ENCODE measurements at regions not wholly inside any gene's neighbourhood (a gene's known extent, or its start where the extent isn't known, plus 50 kb on each side); places are given as distances from the start of the nearest gene placed in this dataset.

GRCh38 chr20:57959589-57959988 lies 249.8 kb upstream of the PMEPA1 start:
- in situ Hi-C loops (cut with HindIII; ENCODE audit: low pct_unique_long_range_greater_than_20kb, low sequenced_read_pairs) = no loop called here
- DNase-seq (ENCODE audit: low read depth, low spot score) = no peak

GRCh38 chr20:57959018-57959417 lies 249.2 kb upstream of the PMEPA1 start:
- no peak for DNase-seq (ENCODE audit: low read depth, low spot score)
- in situ Hi-C loops (cut with HindIII; ENCODE audit: low pct_unique_long_range_greater_than_20kb, low sequenced_read_pairs) = no loop called here

- in situ Hi-C loops (cut with HindIII; ENCODE audit: low pct_unique_long_range_greater_than_20kb, low sequenced_read_pairs) = no loop called here
Measured at GRCh38 chr20:57958050-57958420, 248.2 kb upstream of the PMEPA1 start.

GRCh38 chr20:57957411-57958049 lies 247.7 kb upstream of the PMEPA1 start:
- in situ Hi-C loops (cut with HindIII; ENCODE audit: low pct_unique_long_range_greater_than_20kb, low sequenced_read_pairs) = no loop called here
- DNase-seq (ENCODE audit: low read depth, low spot score) = no peak

More at GRCh38 chr20:57958050-57958420, 248.2 kb upstream of the PMEPA1 start:
- no peak for DNase-seq (ENCODE audit: low read depth, low spot score)

GRCh38 chr20:57953638-57954037 lies 243.8 kb upstream of the PMEPA1 start:
- DNase-seq (ENCODE audit: low read depth, low spot score) = no peak
- in situ Hi-C loops (cut with HindIII; ENCODE audit: low pct_unique_long_range_greater_than_20kb, low sequenced_read_pairs) = no loop called here

- DNase-seq (ENCODE audit: low read depth, low spot score) = no peak
- in situ Hi-C loops (cut with HindIII; ENCODE audit: low pct_unique_long_range_greater_than_20kb, low sequenced_read_pairs) = no loop called here
Measured at GRCh38 chr20:57952136-57952535, 242.3 kb upstream of the PMEPA1 start.

- in situ Hi-C loops (cut with HindIII; ENCODE audit: low pct_unique_long_range_greater_than_20kb, low sequenced_read_pairs) = no loop called here
- no peak for DNase-seq (ENCODE audit: low read depth, low spot score)
Measured at GRCh38 chr20:57951549-57951948, 241.7 kb upstream of the PMEPA1 start.

GRCh38 chr20:57950764-57951485 lies 241.1 kb upstream of the PMEPA1 start:
- in situ Hi-C loops (cut with HindIII; ENCODE audit: low pct_unique_long_range_greater_than_20kb, low sequenced_read_pairs) = no loop called here

GRCh38 chr20:57948180-57948955 lies 238.6 kb upstream of the PMEPA1 start:
- in situ Hi-C loops (cut with HindIII; ENCODE audit: low pct_unique_long_range_greater_than_20kb, low sequenced_read_pairs) = loop anchor here (25.0 kb wide), 1 partner anchor 239 kb away; no protein-coding TSS in a partner anchor
- no peak for DNase-seq (ENCODE audit: low read depth, low spot score)

More at GRCh38 chr20:57950764-57951485, 241.1 kb upstream of the PMEPA1 start:
- no peak for DNase-seq (ENCODE audit: low read depth, low spot score)

- DNase-seq (ENCODE audit: low read depth, low spot score) = no peak
- in situ Hi-C loops (cut with HindIII; ENCODE audit: low pct_unique_long_range_greater_than_20kb, low sequenced_read_pairs) = loop anchor here (25.0 kb wide), 1 partner anchor 240 kb away; no protein-coding TSS in a partner anchor
Measured at GRCh38 chr20:57947421-57948179, 237.8 kb upstream of the PMEPA1 start.

- in situ Hi-C loops (cut with HindIII; ENCODE audit: low pct_unique_long_range_greater_than_20kb, low sequenced_read_pairs) = loop anchor here (25.0 kb wide), 1 partner anchor 241 kb away; no protein-coding TSS in a partner anchor
- DNase-seq (ENCODE audit: low read depth, low spot score) = no peak
Measured at GRCh38 chr20:57946559-57947315, 236.9 kb upstream of the PMEPA1 start.

- no peak for DNase-seq (ENCODE audit: low read depth, low spot score)
- in situ Hi-C loops (cut with HindIII; ENCODE audit: low pct_unique_long_range_greater_than_20kb, low sequenced_read_pairs) = loop anchor here (25.0 kb wide), 1 partner anchor 242 kb away; no protein-coding TSS in a partner anchor
Measured at GRCh38 chr20:57944988-57945387, 235.2 kb upstream of the PMEPA1 start.

GRCh38 chr20:57943950-57944349 lies 234.1 kb upstream of the PMEPA1 start:
- in situ Hi-C loops (cut with HindIII; ENCODE audit: low pct_unique_long_range_greater_than_20kb, low sequenced_read_pairs) = loop anchor here (25.0 kb wide), 1 partner anchor 243 kb away; no protein-coding TSS in a partner anchor
- DNase-seq (ENCODE audit: low read depth, low spot score) = no peak

- in situ Hi-C loops (cut with HindIII; ENCODE audit: low pct_unique_long_range_greater_than_20kb, low sequenced_read_pairs) = loop anchor here (25.0 kb wide), 1 partner anchor 244 kb away; no protein-coding TSS in a partner anchor
- DNase-seq (ENCODE audit: low read depth, low spot score) = no peak
Measured at GRCh38 chr20:57943291-57943690, 233.5 kb upstream of the PMEPA1 start.

- DNase-seq (ENCODE audit: low read depth, low spot score) = no peak
- in situ Hi-C loops (cut with HindIII; ENCODE audit: low pct_unique_long_range_greater_than_20kb, low sequenced_read_pairs) = loop anchor here (25.0 kb wide), 1 partner anchor 246 kb away; no protein-coding TSS in a partner anchor
Measured at GRCh38 chr20:57941604-57942381, 232.0 kb upstream of the PMEPA1 start.
